8988T (cell line): ENCODE measurements at regions not wholly inside any gene's neighbourhood (a gene's known extent, or its start where the extent isn't known, plus 50 kb on each side); places are given as distances from the start of the nearest gene placed in this dataset.

ENCODE experiments used
- DNase-seq: peaks from one replicate; pipeline ENCODE4 v3.0.0; 2011

DNA sequence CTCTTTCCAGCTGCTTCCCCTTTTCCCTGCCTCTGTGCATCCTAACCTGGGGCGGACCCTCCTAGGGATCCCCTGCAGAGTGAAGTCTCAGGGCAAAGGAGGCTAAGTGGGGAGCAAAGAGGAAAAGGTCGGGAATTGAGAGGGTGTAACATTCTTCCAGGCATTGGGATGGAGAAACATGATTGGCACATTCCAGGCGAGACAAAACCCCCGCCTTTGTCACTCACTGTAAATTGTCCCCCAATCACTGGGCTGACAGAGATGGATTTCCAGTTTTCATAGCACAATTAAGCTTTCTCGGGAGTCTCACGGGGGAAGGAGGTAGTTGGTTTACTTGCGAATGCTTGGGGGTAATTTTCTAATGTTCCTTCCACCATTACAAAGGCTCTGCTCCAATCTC, 74.9 kb downstream of the MIAT start:
- no peak for DNase-seq

DNA sequence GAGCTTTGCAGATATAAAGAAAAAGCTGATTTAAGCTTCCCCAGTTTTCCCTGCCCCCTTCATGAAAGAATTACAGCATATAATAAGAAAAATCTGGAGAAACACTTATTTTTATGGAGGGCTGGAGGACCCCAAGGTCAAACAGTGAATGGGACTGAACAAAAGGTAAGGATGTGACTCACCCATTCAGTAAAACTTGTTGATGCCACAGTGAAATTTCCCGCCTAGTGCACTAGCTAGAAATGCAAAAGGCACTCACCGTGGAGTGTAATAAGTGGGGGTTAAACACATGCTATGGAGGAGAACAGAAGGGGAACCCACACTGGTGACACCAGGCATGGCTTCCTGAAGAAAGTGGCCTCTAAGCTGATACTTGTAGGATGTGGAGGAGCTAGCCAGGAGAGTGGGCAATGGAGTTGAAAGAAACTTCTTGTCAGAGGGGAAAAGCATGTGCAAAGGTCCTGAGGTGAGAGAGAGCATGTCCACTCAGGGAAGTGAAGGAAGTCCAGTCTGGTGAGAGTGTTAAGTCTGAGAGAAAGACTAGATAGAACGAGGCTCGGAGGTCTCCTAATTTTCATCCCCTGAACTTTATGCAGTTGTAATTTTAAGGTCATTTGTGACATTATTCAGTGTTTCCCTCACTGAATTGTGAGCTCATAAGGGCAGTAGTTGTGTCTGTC, 77.1 kb downstream of the MIAT start:
- no peak for DNase-seq

DNA sequence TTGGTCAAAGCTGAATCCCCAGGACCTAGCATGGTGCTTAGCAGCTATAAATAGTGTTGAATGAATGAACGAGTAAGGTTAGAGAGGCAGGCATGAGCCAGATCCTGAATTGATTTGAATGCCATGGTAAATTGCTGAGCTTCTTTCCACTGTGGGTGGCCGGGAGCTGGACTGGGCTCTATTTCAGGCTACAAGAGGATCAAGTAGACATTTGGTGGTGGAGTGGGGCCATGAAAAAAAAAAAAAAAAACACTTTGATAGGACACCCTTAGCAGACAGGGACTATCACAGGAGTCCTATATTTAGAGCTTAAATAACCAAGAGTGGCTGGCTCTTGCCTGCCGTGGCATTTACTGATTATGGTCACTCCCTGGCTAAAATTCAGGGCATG, 77.6 kb downstream of the MIAT start:
- no peak for DNase-seq

DNA sequence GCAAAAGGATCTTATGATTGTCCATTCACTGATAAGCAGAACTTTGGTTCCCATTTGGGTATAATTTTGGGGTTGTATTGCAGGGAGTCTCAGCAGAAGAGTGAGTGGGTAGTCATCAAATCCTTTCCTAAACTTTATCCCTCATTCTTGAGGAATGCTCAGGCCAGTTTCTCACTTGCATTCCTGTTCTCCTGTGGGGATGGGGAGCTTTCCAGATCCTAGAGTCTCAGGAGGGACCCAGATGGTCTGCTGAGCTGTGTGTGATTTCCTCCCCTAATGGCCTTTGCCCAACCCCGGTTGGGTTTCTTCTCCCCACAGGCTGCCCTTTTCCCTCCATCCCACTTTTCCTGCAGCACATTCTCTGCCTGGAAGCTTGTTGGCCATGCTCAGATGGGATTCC, 79.9 kb downstream of the MIAT start:
- DNase-seq, result no peak

DNA sequence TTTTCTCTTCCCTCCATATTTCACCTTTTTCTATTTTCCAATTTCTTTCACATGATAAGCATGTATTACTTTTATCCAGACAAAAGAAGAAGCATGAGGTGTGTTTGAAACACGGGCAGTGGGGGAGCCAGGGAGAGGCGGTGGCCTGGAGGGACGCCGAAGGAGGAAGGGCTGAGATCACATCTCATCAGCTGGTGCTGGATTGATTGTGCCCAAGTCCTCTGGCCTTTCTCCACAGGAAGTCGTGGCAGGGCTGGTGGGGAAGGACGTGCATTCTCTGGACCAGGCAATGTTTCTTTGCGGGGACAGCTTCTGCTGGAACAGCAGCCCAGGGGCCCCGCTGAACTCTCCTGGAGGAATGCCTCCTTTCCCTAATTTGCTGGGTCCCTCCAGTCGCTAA, 82.9 kb downstream of the MIAT start:
- DNase-seq, result no peak

DNA sequence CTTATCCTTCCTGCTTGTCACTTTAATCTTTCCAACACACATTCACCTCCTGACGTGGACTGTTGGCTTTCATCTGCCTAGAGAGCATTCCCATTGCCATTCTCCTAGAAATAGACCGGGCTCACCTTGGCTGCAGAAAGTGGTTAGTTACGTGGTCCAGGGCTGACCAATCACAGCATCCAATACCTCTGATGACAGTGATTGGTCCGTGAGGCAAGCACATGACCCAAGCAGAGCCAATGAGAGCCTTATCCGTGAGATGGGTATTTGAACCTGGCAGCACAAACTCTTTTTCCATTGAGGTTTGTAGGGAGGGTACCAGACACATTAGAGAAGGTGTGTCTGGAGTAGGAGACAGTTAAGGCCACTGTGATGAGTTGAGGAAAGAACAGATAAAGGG, 85.8 kb downstream of the MIAT start:
- no peak for DNase-seq

DNA sequence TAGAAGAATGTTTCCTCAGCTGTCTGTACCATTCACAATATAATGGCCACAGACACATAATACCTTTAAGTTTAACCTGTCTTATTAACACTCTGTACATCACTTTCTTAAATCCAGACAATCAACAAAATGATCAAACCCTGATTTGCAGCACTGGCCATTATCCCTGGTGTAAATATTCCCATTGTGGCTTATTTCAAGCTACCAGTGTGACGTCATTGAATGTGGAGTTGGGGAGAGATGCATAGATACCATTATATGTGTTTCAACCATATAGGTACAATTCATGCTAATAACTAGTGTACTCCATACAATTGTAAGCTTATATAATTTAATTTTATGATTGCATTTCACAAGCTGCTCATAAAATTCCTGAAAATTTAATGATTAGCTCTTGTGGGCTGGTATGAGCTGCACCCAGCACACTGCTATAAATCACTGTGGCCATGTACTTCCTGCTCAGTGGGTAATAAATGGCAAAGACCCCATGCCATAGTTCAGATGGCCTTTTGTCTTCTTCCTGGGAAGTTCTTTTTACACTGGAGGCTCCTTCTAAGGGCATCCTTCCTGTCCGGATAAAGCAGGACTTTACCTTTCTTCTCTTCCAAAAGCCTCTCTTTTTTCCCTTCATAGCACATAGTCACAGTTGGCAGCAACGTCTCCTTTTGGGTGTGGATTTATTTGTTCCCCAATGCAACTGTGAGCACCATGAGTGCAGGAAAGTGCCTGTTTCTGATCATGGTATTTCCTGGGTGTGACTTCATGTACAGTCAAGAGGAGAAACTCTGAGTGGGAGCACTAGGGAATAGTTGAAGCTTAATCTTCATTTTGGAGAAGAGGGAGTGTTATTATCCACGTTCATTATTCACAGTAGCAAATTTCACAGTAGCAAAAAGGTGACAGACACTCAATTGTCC, 87.8 kb downstream of the MIAT start:
- no peak for DNase-seq

DNA sequence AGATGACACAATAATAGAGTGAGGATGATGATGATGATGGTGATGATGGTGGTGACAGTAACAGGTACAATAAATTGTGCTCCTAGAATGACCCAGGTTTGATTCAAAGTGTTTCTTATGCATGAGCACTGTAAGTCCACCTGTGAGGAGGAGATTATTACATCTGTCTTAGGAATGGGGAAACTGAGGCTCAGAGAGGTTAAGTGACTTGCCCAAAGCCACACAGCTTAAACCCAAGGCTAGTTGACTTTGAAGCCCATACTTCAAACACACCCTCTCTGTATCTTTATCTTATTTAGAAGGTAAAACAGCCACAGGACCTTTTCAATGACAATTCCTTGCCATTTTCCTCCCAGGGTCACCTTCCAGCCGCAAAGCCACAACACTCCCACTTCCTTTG, 88.9 kb downstream of the MIAT start:
- DNase-seq, result no peak

DNA sequence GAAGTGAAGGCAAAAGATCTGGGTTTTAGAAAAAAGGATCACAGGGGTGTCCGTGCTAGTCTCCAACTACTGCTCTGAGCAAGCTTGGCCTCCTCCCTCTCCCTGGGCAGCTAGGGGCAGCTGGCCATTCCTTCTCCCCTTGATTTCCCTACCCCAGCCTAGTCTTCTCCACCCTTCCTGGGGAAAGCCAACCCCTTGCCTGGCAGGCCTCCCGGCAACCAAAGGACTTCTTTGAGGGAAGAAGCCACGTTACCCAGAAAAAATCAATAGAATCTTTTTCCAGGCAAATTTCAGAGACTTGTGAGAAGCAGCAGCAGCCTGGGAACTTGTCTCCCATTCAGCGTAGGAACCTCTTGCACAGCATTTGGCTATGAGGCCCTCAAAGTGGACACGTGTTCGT, 91.5 kb downstream of the MIAT start:
- no peak for DNase-seq

DNA sequence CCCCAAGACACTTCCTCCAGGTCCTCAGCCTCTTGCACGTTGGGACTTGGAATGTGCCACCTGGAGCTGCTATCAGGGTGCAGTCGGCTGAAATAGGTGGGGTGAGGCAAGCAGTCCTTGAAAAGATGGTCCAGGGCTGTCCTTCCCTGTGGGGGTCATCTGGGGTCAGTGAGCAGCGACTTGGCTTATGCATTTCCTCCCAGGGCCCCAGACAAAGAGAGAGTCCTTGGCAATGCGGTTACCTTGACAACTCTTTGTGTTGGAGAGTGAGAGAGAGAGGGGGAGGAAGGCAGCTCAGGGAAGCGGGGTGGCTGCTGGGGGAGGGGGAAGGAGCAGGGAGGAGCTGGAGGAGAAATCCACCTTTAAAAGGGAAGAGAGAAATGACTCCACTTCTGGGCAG, 93.8 kb downstream of the MIAT start:
- DNase-seq, result no peak

DNA sequence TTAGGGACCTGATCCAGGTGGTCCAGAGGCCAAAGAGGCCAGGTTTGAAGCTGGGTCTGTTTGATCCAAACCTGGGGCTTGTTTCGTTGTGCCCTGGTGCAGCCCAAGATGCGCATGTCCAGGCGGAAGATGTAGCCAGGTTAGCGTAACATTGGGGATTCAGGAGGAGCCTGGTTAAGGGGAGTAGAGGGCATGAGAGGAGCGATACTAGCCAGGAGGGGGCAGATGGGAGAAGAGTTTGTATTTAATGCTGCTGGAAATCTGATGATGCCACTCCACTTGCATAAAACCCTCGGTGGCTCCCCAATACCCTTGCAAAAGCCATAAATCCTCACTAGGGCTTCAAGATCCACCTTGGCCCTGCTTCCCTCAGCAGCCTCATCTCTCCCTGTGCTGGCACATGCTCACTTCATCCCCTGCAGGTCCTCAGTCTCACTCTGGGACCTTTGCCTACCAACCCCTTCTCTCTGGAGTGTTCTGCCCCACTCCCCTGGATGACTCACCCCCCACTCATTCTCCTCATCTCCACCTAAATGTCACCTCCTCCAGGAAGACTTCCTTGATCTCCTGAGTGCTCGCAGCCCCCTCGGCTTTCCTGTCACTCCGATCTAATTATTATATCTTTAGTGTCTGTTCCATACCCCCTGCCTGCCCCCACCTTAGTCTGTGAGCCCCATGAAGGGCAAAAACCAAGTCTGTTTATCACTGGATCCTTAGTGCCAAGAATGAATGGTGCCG, 95.9 kb downstream of the MIAT start:
- no peak for DNase-seq

DNA sequence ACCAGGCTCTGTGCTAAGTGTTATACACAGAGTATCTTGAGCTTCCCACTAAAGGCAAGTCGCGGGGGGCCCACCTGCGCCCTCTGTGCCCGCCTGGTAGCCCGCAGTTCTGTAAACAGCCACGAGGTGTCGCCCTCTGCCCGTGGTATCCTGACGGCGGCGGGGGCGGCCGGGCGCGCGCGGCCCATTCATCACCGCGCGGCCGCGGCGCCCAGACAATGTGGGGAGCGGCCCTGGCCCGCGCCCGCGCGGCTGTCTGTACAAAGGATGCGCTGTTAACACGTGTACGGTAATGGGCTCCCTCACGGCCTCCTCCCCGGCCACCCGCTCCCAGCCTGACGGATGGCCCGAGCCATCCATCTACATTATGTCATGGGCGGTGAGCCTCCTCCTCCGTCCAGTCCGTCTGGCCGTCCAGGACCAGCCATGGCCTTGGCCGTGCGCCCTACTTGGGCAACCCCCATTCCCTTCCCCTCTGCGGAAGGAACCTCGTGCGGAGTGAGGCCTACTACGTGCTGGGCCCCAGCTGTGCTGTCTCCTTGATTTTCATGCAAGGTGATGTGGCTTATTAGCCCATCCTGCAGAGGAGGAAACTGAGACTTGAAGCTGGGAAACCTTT, 99.4 kb downstream of the MIAT start:
- peak; percentile 59 for DNase-seq

DNA sequence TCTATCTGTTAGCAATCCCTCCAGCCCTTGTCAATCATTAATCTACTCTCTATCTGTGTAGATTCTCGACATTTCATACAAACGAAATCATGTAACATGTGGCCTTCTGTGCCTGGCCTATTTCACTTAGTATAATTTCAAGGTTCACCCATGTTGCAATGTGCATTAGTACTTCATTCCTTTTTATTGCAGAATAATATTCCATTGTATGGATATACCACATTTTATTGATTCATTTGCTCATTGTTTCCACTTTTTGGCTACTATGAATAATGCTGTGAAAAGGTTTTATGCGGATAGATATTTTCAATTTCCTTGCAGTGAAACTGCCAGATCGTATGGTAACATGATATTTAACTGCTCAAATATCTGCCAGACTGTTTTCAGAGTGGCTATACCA, 100.1 kb downstream of the MIAT start:
- DNase-seq, result no peak

DNA sequence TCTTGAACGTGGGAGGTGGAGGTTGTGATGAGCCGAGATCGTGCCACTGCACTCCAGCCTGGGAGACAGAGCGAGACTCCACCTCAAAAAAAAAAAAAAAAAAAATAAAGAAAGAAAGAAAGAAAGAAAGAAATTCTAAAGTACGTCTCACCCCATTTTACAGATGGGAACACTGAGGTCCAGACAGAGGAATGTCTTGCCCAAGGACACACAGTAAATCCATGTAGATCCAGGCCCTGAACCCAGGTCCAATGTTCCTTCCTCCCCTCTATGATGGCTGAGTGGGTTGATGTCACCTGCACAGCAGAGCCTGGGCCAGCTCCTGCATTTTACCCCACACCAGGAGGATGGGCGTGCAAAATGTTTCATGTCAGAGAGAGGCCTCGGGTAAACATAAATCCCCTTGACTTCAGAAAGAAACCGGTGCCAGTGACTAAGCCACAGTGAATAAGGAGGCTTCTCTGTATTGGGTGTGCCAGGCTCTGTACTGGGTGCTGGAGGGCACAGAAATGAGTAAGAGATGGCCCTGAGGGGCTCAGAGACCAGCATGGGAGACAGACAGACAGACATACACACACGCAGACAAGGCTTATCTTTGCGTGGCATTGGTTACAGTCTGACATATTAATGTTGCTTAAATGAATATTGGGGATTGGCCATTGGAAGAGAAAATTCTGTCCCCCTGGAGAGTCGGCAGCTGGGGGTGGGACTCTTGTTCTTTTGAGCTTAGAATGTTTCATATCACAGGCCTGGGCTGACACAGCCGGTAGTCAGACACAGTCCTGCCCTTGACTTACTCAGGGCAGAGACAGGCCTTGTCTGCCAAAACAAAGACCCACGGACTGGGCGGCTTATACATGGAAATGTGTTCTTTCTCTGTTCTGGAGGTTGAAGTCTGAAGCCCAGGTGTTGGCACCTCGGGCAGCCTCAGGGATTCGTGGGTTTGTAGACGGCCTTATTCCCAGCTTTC, 105.4 kb downstream of the MIAT start:
- no peak for DNase-seq

DNA sequence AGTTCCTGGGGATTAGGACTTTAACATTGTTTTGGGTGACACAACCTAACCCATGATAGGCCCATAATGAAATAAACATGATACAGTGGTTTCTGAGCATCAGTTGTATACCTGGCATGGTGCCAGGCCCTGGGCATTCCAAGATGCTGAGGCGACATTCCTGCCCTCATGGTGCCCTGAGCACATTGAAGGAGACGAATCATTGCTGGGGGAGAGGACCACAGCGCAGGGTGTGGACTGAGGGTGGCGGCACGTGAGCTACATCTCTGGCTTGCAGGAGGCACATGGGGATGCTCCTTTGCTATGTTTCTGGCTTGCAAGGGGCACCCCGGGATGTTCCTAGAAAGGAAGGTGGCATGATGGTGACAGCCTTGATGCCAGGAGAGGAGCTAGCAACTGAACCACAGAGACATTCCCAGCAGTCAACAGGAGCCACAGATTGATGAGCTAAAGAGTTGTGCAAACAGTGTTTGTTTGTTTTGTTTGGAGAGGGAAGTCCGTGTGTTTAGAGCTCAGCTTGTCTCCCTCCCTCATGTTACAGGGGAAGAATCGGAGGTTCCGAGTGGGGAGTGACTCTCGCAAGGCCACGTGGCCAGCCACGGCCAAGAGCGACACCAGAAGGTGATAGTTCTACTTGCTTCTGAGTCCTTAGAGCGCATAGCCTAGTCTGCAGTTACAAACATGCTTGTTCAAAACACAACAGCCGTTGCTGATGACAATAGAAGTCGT, 106.4 kb downstream of the MIAT start:
- DNase-seq, result peak; percentile 47

DNA sequence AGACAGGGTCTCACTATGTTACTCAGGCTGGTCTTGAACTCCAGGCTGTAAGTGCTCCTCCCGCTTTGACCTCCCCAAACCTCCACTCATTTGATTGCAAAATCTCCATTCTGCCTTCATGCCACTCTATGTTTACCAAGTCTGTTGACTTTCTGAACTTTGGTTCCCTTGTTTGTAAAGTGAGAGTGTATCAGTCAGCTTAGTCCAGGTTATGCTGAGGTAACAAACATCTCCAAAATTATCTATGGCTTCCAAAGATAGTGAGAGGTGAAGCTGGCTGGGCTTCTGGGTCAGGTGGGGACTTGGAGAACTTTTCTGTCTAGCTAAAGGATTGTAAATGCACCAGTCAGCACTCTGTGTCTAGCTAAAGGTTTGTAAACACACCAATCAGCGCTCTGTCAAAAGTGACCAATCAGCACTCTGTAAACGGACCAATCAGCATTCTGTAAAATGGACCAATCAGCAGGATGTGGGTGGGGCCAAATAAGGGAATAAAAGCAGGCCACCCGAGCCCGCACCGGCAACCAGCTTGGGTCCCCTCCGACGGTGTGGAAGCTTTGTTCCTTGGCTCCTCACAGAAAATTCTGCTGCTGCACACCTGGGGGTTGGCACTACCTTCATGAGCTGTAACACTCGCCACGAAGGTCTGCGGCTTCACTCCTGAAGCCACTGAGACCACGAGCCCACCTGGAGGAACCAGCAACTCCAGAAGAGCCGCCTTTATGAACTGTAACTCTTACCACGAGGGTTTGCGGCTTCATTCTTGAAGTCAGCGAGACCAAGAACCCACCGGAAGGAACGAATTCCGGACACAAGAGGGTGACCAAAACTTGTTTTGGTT, 109.3 kb downstream of the MIAT start:
- DNase-seq, result no peak

DNA sequence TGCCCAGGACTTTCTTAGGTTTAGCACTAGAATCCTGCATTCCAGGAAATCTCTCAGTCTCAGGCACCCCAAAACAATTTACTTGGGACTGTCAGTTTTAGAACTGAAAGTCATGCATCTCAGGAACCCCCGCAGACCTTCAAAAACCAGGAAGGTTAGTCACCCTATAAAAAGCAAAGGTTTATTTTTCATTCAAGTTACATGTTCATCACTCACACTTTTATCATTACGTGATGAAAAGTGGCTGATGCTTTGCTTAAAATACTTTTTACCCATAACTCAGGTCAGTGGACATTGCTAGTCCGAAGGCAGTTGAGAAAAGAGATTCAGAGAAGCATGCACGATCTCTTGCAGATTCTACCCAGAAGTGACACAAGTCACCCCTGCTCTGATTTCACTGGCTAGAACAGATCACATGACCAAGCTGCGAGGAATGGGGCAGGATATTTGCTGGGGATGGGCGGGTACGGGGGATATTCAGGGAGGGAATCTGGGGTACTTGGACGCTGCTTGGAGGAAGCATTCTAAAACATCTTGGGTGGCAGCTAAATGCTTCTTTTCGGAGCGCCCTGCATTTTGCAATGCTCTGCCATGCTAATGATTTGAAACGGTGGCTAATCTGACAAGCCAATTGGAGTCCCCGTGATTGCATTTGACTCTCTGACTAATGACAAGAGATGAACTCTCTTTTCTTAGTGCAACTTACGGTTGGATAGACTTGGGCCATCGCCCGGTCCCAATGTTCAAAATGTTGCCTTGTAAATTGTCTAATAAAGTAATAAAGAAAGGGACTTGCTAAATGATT, 110.2 kb downstream of the MIAT start:
- no peak for DNase-seq

DNA sequence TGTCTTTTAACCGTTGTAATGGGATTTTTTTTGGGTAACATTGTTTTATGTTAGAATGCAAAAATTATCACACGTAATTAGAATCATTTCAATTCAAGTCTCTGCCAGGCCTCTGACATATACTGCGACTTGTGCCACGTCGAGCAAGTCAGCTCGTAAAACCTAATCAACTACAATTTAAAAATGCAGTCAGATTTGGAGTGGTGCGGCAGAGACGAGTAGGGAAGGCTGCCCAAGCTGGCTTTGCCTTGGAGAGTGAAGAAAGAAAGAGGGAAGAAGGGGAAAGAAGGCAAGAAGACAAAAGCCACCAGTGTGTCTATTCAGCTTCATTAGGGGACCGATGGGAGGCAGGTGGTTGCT, 110.7 kb downstream of the MIAT start:
- DNase-seq, result no peak

DNA sequence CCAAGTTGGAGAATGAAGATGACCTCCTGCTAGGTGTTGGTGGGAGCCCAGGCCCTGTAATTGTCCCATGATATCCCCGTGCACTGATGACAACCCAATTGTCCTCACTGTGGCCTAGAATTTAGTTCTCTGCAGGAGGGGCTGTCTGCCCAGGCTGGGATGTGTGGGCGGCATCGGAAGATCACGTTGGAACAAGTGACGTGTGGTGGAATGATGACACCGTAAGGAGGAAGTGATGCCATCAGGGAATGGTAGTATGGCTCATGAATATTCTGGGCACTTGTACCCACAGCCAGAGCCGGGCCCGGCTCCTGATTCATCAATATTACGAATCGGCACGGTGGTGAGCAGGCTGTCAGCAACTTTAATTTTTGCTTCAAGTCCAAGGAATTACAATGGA, 111.6 kb downstream of the MIAT start:
- DNase-seq, result no peak

DNA sequence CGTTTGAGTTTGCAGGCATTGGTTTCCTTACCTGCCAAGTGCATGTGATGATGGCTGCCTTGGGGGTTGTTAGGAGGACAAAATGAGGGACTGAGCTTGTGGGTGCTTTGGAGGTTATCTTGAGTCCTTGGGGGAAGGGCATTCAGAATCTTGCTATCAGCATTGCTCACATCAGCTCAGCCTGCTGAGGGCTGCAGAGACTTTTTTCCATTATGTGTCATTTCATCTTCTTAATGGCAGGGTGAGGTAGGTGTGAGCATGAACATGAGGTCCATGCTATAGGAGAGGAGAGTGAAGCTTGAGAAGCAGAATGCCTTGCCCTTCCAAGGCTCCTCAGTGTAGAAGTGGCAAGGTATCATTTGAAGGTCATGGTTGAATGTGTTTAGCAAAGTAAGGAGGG, 112.3 kb downstream of the MIAT start:
- no peak for DNase-seq
